ENCODE measurements at regions not wholly inside any gene's neighbourhood (a gene's known extent, or its start where the extent isn't known, plus 50 kb on each side); places are given as distances from the start of the nearest gene placed in this dataset.

GRCh38 chr3:68206524-68207117, 552.2 kb upstream of the SUCLG2 start:
- TF ChIP-seq POLR2A (IDR thresholded peaks at IDR 0.05; ENCODE audit: low read depth, low read length) (no peak), CTCF (IDR thresholded peaks at IDR 0.05; ENCODE audit: extremely low read depth in 1 of 2, insufficient read depth in 1 of 2, low read depth in 1 of 2, low read length in 2 of 2) (no peak), MAX (IDR thresholded peaks at IDR 0.05; ENCODE audit: insufficient read depth, insufficient read length) (no peak), FOS (IDR thresholded peaks at IDR 0.05; ENCODE audit: borderline replicate concordance, insufficient read depth, low read length) (no peak), EZH2 (IDR thresholded peaks at IDR 0.05; ENCODE audit: borderline replicate concordance, low read depth, low read length, severe bottlenecking) (no peak), POLR2AphosphoS5 (IDR thresholded peaks at IDR 0.05; ENCODE audit: insufficient read depth, low read depth, low read length) (no peak)

Measured in endothelial cell of umbilical vein (primary cell).